ENCODE measurements at regions not wholly inside any gene's neighbourhood (a gene's known extent, or its start where the extent isn't known, plus 50 kb on each side); places are given as distances from the start of the nearest gene placed in this dataset.

DNA sequence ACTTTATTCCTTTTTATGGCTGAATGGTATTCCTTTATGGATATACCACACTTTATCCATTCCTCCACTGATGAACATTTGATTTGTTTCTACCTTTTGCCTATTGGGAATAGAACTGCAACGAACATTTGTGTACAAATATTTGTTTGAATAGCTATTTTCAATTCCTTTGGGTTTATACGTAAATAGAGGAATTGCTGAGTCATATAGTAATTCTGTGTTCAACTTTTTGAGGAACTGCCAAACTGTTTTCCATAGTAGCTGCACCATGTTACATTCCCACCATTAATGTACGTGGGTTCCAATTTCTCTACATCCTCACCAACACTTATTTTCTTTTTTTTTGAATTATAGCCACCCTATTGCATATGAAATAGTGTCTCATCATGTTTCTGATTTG lies 156.5 kb upstream of the ATP6AP2 start:
- no peak for DNase-seq
- Histone ChIP-seq H3K27ac (no peak overlapping the region), H3K4me2 (no peak overlapping the region), H3F3A (ENCODE audit: insufficient read depth, low read depth) (no peaks in the 10 kb centered on the region), H3K4me3 (no peak overlapping the region), H2AFZ (no peak overlapping the region), H3K9me3 (ENCODE audit: insufficient read depth, low read depth) (no peaks in the 10 kb centered on the region), H3K27me3 (ENCODE audit: insufficient read depth, low read depth) (no peaks in the 10 kb centered on the region), H4K20me1 (ENCODE audit: insufficient read depth) (no peaks in the 10 kb centered on the region), H3K9me2 (ENCODE audit: insufficient read depth) (no peaks in the 10 kb centered on the region), H3K36me3 (ENCODE audit: low read depth) (no peaks in the 10 kb centered on the region), H3K4me1 (replicated peaks; ENCODE audit: insufficient read depth) (no peaks in the 10 kb centered on the region), H3K79me2 (ENCODE audit: low read depth) (no peaks in the 10 kb centered on the region)
- intact Hi-C loops (cut with micrococcal nuclease; ENCODE audit: unreplicated experiment), result no loop called here
- ChIA-PET CTCF (no interaction called here), POLR2A (ENCODE audit: unreplicated experiment) (no interaction called here)
- no TSS peak for BruUV-seq (replicated peaks)
- TF ChIP-seq, protein P1, sequence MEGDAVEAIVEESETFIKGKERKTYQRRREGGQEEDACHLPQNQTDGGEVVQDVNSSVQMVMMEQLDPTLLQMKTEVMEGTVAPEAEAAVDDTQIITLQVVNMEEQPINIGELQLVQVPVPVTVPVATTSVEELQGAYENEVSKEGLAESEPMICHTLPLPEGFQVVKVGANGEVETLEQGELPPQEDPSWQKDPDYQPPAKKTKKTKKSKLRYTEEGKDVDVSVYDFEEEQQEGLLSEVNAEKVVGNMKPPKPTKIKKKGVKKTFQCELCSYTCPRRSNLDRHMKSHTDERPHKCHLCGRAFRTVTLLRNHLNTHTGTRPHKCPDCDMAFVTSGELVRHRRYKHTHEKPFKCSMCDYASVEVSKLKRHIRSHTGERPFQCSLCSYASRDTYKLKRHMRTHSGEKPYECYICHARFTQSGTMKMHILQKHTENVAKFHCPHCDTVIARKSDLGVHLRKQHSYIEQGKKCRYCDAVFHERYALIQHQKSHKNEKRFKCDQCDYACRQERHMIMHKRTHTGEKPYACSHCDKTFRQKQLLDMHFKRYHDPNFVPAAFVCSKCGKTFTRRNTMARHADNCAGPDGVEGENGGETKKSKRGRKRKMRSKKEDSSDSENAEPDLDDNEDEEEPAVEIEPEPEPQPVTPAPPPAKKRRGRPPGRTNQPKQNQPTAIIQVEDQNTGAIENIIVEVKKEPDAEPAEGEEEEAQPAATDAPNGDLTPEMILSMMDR (conservative IDR thresholded peaks at IDR 0.05), result no peak
- no peak for TF ChIP-seq EZH2 (IDR thresholded peaks at IDR 0.05; ENCODE audit: low read depth)

DNA sequence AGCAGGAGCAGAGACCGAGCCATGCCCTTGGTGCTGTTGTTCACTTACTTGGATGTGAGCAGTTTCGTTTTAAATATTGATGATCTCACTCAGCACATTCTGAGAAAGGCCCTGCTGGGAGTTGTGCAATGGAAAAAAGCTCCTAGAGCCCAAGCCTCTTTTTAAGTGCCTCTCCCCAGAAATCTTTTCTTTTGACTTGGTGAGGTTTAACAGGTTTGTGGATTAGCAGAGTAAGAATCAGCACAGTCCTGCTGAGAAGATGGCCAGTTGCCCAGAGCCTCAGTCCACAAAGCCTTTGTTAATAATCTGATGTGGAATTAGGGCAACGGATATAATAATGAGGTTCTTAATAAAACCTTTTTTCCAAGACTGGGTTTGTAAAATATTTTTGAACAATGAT lies 157.5 kb upstream of the ATP6AP2 start:
- Histone ChIP-seq H3K4me3 (no peak overlapping the region), H3K4me2 (no peak overlapping the region), H3F3A (ENCODE audit: insufficient read depth, low read depth) (no peaks in the 10 kb centered on the region), H3K27me3 (ENCODE audit: insufficient read depth, low read depth) (no peaks in the 10 kb centered on the region), H3K27ac (no peak overlapping the region), H4K20me1 (ENCODE audit: insufficient read depth) (no peaks in the 10 kb centered on the region), H3K4me1 (replicated peaks; ENCODE audit: insufficient read depth) (no peaks in the 10 kb centered on the region), H3K9me2 (ENCODE audit: insufficient read depth) (no peaks in the 10 kb centered on the region), H3K79me2 (ENCODE audit: low read depth) (no peaks in the 10 kb centered on the region), H3K36me3 (ENCODE audit: low read depth) (no peaks in the 10 kb centered on the region), H3K9me3 (ENCODE audit: insufficient read depth, low read depth) (no peaks in the 10 kb centered on the region), H2AFZ (no peak overlapping the region)
- intact Hi-C loops (cut with micrococcal nuclease; ENCODE audit: unreplicated experiment), result no loop called here
- no TSS peak for BruUV-seq (replicated peaks)
- POLR2A ChIA-PET (ENCODE audit: unreplicated experiment), result no interaction called here
- TF ChIP-seq, protein P1 (conservative IDR thresholded peaks at IDR 0.05), result no peak
- no peak for TF ChIP-seq EZH2 (IDR thresholded peaks at IDR 0.05; ENCODE audit: low read depth)
- CTCF ChIA-PET, result no interaction called here
- DNase-seq, result peak in 1 of 2 experiments; percentile 38

DNA sequence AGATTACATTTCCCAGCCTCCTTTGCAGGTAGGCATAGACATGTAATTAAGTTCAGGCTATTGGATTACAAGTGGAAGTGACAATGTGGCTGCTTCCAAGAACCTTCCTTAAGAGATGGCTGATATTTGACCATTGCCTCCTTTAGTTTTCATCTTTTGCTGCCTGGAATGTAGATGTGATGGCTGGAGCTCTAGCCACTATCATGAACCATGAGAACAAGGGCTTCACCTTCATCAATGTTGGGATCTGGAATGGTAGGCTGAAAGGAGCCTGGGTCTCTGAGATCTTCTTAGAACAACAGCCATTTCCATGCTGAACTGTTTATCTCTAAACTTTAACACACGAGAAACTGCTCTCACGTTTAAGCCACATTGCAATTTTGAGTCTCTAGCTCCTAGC lies 158.7 kb upstream of the ATP6AP2 start:
- H3K27ac ChIP-seq, result no peak overlapping the region
- TF ChIP-seq, protein P1 (conservative IDR thresholded peaks at IDR 0.05), result no peak
- TF ChIP-seq EZH2 (IDR thresholded peaks at IDR 0.05; ENCODE audit: low read depth), result no peak
- no peaks in the 10 kb centered on the region for H3F3A ChIP-seq (ENCODE audit: insufficient read depth, low read depth)
- ChIA-PET POLR2A (ENCODE audit: unreplicated experiment) (no interaction called here), CTCF (no interaction called here)
- no peak overlapping the region for H3K4me2 ChIP-seq
- DNase-seq, result no peak
- H2AFZ ChIP-seq, result no peak overlapping the region
- H4K20me1 ChIP-seq (ENCODE audit: insufficient read depth), result no peaks in the 10 kb centered on the region
- no peaks in the 10 kb centered on the region for H3K9me2 ChIP-seq (ENCODE audit: insufficient read depth)
- no peaks in the 10 kb centered on the region for H3K27me3 ChIP-seq (ENCODE audit: insufficient read depth, low read depth)
- BruUV-seq (replicated peaks), result no TSS peak
- no peaks in the 10 kb centered on the region for H3K79me2 ChIP-seq (ENCODE audit: low read depth)
- intact Hi-C loops (cut with micrococcal nuclease; ENCODE audit: unreplicated experiment), result no loop called here
- no peaks in the 10 kb centered on the region for H3K4me1 ChIP-seq (replicated peaks; ENCODE audit: insufficient read depth)
- no peaks in the 10 kb centered on the region for H3K36me3 ChIP-seq (ENCODE audit: low read depth)
- no peaks in the 10 kb centered on the region for H3K9me3 ChIP-seq (ENCODE audit: insufficient read depth, low read depth)
- no peak overlapping the region for H3K4me3 ChIP-seq

Measured in PC-9 (cell line).